B cell (primary cell): ENCODE measurements at regions not wholly inside any gene's neighbourhood (a gene's known extent, or its start where the extent isn't known, plus 50 kb on each side); places are given as distances from the start of the nearest gene placed in this dataset.

Source experiments
- CTCF ChIP-seq: fragments of 200-600 bp; IDR thresholded peaks from one replicate; pipeline ENCODE4 v1.8.0; 2022; ENCODE audit warnings: antibody characterized with exemption, mild to moderate bottlenecking
- EZH2 ChIP-seq: IDR thresholded peaks from 2 replicates; pipeline ENCODE4 v1.6.1; 2012; ENCODE audit warnings: borderline replicate concordance, low read depth, mild to moderate bottlenecking, moderate library complexity, low read length; ENCODE audit not compliant: insufficient read depth, poor library complexity, severe bottlenecking

- TF ChIP-seq CTCF (no peak), EZH2 (no peak)
Observed at GRCh38 chr4:117626664-117627063, 407.6 kb upstream of the NDST3 start.
